GM21528 (cell line): ENCODE measurements at regions not wholly inside any gene's neighbourhood (a gene's known extent, or its start where the extent isn't known, plus 50 kb on each side); places are given as distances from the start of the nearest gene placed in this dataset.

ENCODE experiments used
- ATAC-seq: cut with Tn5 transposase; IDR thresholded peaks from one replicate; pipeline ENCODE4 v1.9.1; 2021; ENCODE audit warnings: mild to moderate bottlenecking, moderate library complexity; ENCODE audit not compliant: unreplicated experiment, low FRiP score

GRCh38 chr22:47807506-47807905 lies 1045.1 kb downstream of the TBC1D22A start:
- no peak for ATAC-seq

GRCh38 chr22:47806894-47807293 lies 1044.4 kb downstream of the TBC1D22A start:
- no peak for ATAC-seq

GRCh38 chr22:47805394-47805935 lies 1043.0 kb downstream of the TBC1D22A start:
- ATAC-seq, result no peak

GRCh38 chr22:47804281-47804680 lies 1041.8 kb downstream of the TBC1D22A start:
- ATAC-seq, result no peak

GRCh38 chr22:47802421-47802820 lies 1040.0 kb downstream of the TBC1D22A start:
- no peak for ATAC-seq

GRCh38 chr22:47801541-47802245 lies 1039.2 kb downstream of the TBC1D22A start:
- no peak for ATAC-seq

GRCh38 chr22:47798229-47798628 lies 1035.8 kb downstream of the TBC1D22A start:
- no peak for ATAC-seq

- no peak for ATAC-seq
Observed at GRCh38 chr22:47797342-47797945, 1035.0 kb downstream of the TBC1D22A start.

- ATAC-seq, result no peak
Observed at GRCh38 chr22:47796128-47796908, 1033.9 kb downstream of the TBC1D22A start.

- no peak for ATAC-seq
Observed at GRCh38 chr22:47795477-47796127, 1033.2 kb downstream of the TBC1D22A start.

- ATAC-seq, result no peak
Observed at GRCh38 chr22:47794851-47795250, 1032.4 kb downstream of the TBC1D22A start.

- ATAC-seq, result no peak
Observed at GRCh38 chr22:47793304-47794101, 1031.1 kb downstream of the TBC1D22A start.

- ATAC-seq, result no peak
Observed at GRCh38 chr22:47789171-47789570, 1026.7 kb downstream of the TBC1D22A start.

- no peak for ATAC-seq
Observed at GRCh38 chr22:47788461-47788860, 1026.0 kb downstream of the TBC1D22A start.

GRCh38 chr22:47787501-47788227 lies 1025.2 kb downstream of the TBC1D22A start:
- no peak for ATAC-seq

GRCh38 chr22:47786650-47787290 lies 1024.3 kb downstream of the TBC1D22A start:
- no peak for ATAC-seq

- no peak for ATAC-seq
Observed at GRCh38 chr22:47784991-47785390, 1022.5 kb downstream of the TBC1D22A start.

- no peak for ATAC-seq
Observed at GRCh38 chr22:47784367-47784983, 1022.0 kb downstream of the TBC1D22A start.
